Naive thymus-derived CD4-positive, alpha-beta T cell (primary cell): ENCODE measurements at regions not wholly inside any gene's neighbourhood (a gene's known extent, or its start where the extent isn't known, plus 50 kb on each side); places are given as distances from the start of the nearest gene placed in this dataset.

Experiments
- ATAC-seq: fragments of 150-1000 bp; cut with Tn5 transposase; 2 replicates; pipeline ENCODE4 v1.10.0; 2021; ENCODE audit warnings: mild to moderate bottlenecking, moderate library complexity
- CTCF ChIA-PET: fragments of 350-600 bp; sonication (Branson Sonifier 250); formaldehyde crosslinking; loops from one replicate; lab custom pipeline; 2021; ENCODE audit warnings: antibody characterized with exemption; lab: Charles Lee
- POLR2A ChIA-PET: fragments of 350-600 bp; sonication (Branson Sonifier 250); formaldehyde crosslinking; loops from one replicate; lab custom pipeline; 2021; ENCODE audit warnings: antibody characterized with exemption, inconsistent platforms; lab: Charles Lee
- DNase-seq, 9 donors: peaks; one replicate each; pipeline versions ENCODE4 v3.0.0 to v3.0.0-alpha.2; 2020 to 2022; ENCODE audit warnings: mixed read lengths in 1 of 9
- H3K27ac ChIP-seq: one replicate; pipeline ENCODE4 v1.7.0; 2013; ENCODE audit warnings: mild to moderate bottlenecking, low read depth, low read length, moderate library complexity
- H3K27me3 ChIP-seq, 2 donors: one replicate each; pipeline ENCODE4 v1.7.0; 2013; ENCODE audit warnings: low read length in 2 of 2, mild to moderate bottlenecking in 2 of 2, moderate library complexity in 2 of 2; ENCODE audit not compliant: control insufficient read depth in 2 of 2, insufficient read depth in 2 of 2
- H3K36me3 ChIP-seq, 3 experiments: 1 replicate in 2 of 3; 2 replicates in 1 of 3; pipeline ENCODE4 v1.7.0; 2013; ENCODE audit warnings: low read length in 3 of 3, mild to moderate bottlenecking in 3 of 3, moderate library complexity in 1 of 3; ENCODE audit not compliant: insufficient read depth in 3 of 3, control insufficient read depth in 2 of 3
- H3K4me1 ChIP-seq, 2 donors: one replicate each; pipeline ENCODE4 v1.7.0; 2013; ENCODE audit warnings: low read length in 2 of 2, mild to moderate bottlenecking in 2 of 2, moderate library complexity in 1 of 2; ENCODE audit not compliant: control insufficient read depth in 2 of 2, insufficient read depth in 2 of 2
- H3K4me3 ChIP-seq: 2 replicates; pipeline ENCODE4 v1.7.0; 2013; ENCODE audit warnings: mild to moderate bottlenecking, low read length
- H3K9me3 ChIP-seq, 3 experiments: 1 replicate in 2 of 3; 2 replicates in 1 of 3; pipeline ENCODE4 v1.7.0; 2013; ENCODE audit warnings: low read length in 3 of 3; ENCODE audit not compliant: control insufficient read depth in 2 of 3
- H3K27ac Mint-ChIP-seq, 9 donors: one replicate each; pipeline ENCODE4 v1.8.0; 2020 to 2022; ENCODE audit warnings: mixed read lengths in 9 of 9, mild to moderate bottlenecking in 8 of 9, moderate library complexity in 5 of 9, inconsistent platforms in 2 of 9
- H3K27me3 Mint-ChIP-seq, 5 donors: one replicate each; pipeline ENCODE4 v1.8.0; 2021 to 2022; ENCODE audit warnings: mixed read lengths in 5 of 5, mild to moderate bottlenecking in 1 of 5
- H3K36me3 Mint-ChIP-seq, 5 donors: one replicate each; pipeline ENCODE4 v1.8.0; 2020 to 2022; ENCODE audit warnings: mixed read lengths in 5 of 5, mild to moderate bottlenecking in 3 of 5, inconsistent platforms in 1 of 5
- H3K4me1 Mint-ChIP-seq, 7 donors: one replicate each; pipeline ENCODE4 v1.8.0; 2020 to 2022; ENCODE audit warnings: mixed read lengths in 7 of 7, mild to moderate bottlenecking in 3 of 7, inconsistent platforms in 1 of 7
- H3K4me3 Mint-ChIP-seq, 10 donors: one replicate each; pipeline ENCODE4 v1.8.0; 2020 to 2022; ENCODE audit warnings: mild to moderate bottlenecking in 10 of 10, mixed read lengths in 10 of 10, moderate library complexity in 6 of 10, inconsistent platforms in 2 of 10
- H3K9me3 Mint-ChIP-seq, 11 donors: one replicate each; pipeline ENCODE4 v1.8.0; 2020 to 2022; ENCODE audit warnings: mixed read lengths in 11 of 11, mild to moderate bottlenecking in 4 of 11, inconsistent platforms in 1 of 11, moderate library complexity in 1 of 11
- intact Hi-C, 2 donors: fragments of 100-400 bp; cut with micrococcal nuclease; formaldehyde crosslinking; loops; one replicate each; pipeline ENCODE4 v1.15.1; 2023

- H3K36me3 Mint-ChIP-seq, result no peaks in the 10 kb centered on the region
- POLR2A ChIA-PET, result no interaction called here
- H3K27me3 ChIP-seq, result no peaks in the 10 kb centered on the region
Observed at GRCh38 chr3:61446341-61446740, 115.0 kb upstream of the PTPRG start.

GRCh38 chr3:61448378-61448777, 113.0 kb upstream of the PTPRG start:
- H3K4me1 Mint-ChIP-seq, result no peaks in the 10 kb centered on the region
- H3K27ac Mint-ChIP-seq, result no peak overlapping the region
- no peak for DNase-seq

More at GRCh38 chr3:61446341-61446740, 115.0 kb upstream of the PTPRG start:
- no peak overlapping the region for H3K4me3 Mint-ChIP-seq
- no peak overlapping the region for H3K4me3 ChIP-seq
- H3K4me1 ChIP-seq, result no peaks in the 10 kb centered on the region
- peaks cover 5 to 12% (median 7%) of the 10 kb centered on the region in 5 donors for H3K27me3 Mint-ChIP-seq
- ATAC-seq, result no peak
- H3K9me3 ChIP-seq, result no peaks in the 10 kb centered on the region
- peaks cover 0 to 4% (median 0%) of the 10 kb centered on the region in 11 donors for H3K9me3 Mint-ChIP-seq
- H3K4me1 Mint-ChIP-seq, result no peaks in the 10 kb centered on the region
- CTCF ChIA-PET, result no interaction called here
- intact Hi-C loops, result no loop called here
- DNase-seq, result no peak
- H3K36me3 ChIP-seq, result no peaks in the 10 kb centered on the region
- H3K27ac ChIP-seq, result no peak overlapping the region
- no peak overlapping the region for H3K27ac Mint-ChIP-seq

DNA sequence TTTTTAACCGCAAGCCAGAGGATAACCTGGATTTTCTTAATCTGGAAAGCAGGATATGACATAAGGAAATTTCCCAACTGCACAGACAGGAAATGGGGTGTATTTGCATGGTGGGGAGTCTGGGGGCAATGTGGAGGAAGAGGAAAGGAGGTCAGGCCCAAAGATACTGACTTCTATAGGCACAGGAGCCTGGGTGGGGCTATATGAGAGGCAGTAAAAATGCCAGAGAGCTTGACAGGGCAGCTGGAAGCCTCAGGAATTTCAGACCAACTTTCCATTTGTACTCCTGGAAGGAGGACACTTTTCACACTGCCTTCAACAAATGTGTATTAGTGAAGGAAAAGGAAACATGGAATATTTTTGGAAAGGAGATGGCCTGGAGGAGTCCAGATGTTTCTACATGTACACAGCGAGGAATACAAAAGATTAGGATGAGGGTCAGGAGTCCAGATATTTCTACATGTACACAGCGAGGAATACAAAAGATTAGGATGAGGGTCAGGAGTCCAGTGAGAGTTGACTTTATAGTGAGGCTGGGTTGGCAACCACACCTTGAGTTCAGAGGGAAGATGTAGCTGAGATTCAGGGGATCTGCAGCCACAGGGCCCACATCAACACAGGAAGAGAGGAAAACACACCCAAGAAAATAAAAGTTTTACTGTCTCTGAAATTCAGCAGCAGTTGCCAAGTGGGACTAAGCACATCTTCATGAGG, 111.9 kb upstream of the PTPRG start:
- H3K36me3 ChIP-seq, result no peaks in the 10 kb centered on the region
- intact Hi-C loops, result no loop called here
- peaks cover 3 to 9% (median 5%) of the 10 kb centered on the region in 5 donors for H3K27me3 Mint-ChIP-seq
- H3K27ac ChIP-seq, result no peak overlapping the region
- H3K27ac Mint-ChIP-seq, result no peak overlapping the region
- H3K4me3 ChIP-seq, result no peak overlapping the region
- no peaks in the 10 kb centered on the region for H3K27me3 ChIP-seq
- DNase-seq, result no peak
- no peak for ATAC-seq
- H3K9me3 ChIP-seq, result no peaks in the 10 kb centered on the region
- no peaks in the 10 kb centered on the region for H3K4me1 Mint-ChIP-seq
- POLR2A ChIA-PET, result no interaction called here
- CTCF ChIA-PET, result no interaction called here
- H3K36me3 Mint-ChIP-seq, result no peaks in the 10 kb centered on the region
- H3K4me3 Mint-ChIP-seq, result no peak overlapping the region
- H3K9me3 Mint-ChIP-seq, result peaks cover 0 to 4% (median 0%) of the 10 kb centered on the region in 11 donors
- H3K4me1 ChIP-seq, result no peaks in the 10 kb centered on the region

More at GRCh38 chr3:61448378-61448777, 113.0 kb upstream of the PTPRG start:
- peaks cover 0 to 4% (median 0%) of the 10 kb centered on the region in 11 donors for H3K9me3 Mint-ChIP-seq
- no peak for ATAC-seq
- H3K27ac ChIP-seq, result no peak overlapping the region
- no peaks in the 10 kb centered on the region for H3K36me3 Mint-ChIP-seq
- no peak overlapping the region for H3K4me3 ChIP-seq
- H3K4me1 ChIP-seq, result no peaks in the 10 kb centered on the region
- H3K27me3 Mint-ChIP-seq, result peaks cover 3 to 9% (median 5%) of the 10 kb centered on the region in 5 donors
- H3K4me3 Mint-ChIP-seq, result no peak overlapping the region
- POLR2A ChIA-PET, result no interaction called here
- H3K27me3 ChIP-seq, result no peaks in the 10 kb centered on the region
- intact Hi-C loops, result no loop called here
- no peaks in the 10 kb centered on the region for H3K9me3 ChIP-seq
- no peaks in the 10 kb centered on the region for H3K36me3 ChIP-seq
- CTCF ChIA-PET, result no interaction called here

- H3K4me1 Mint-ChIP-seq, result no peaks in the 10 kb centered on the region
- ChIA-PET POLR2A (no interaction called here), CTCF (no interaction called here)
- no peak for ATAC-seq
- intact Hi-C loops, result no loop called here
- H3K27ac ChIP-seq, result no peak overlapping the region
- H3K4me1 ChIP-seq, result no peaks in the 10 kb centered on the region
- H3K27me3 ChIP-seq, result no peaks in the 10 kb centered on the region
- no peak for DNase-seq
- peaks cover 3 to 9% (median 4%) of the 10 kb centered on the region in 5 donors for H3K27me3 Mint-ChIP-seq
- H3K4me3 Mint-ChIP-seq, result no peak overlapping the region
- no peaks in the 10 kb centered on the region for H3K9me3 ChIP-seq
- H3K36me3 Mint-ChIP-seq, result no peaks in the 10 kb centered on the region
- no peak overlapping the region for H3K4me3 ChIP-seq
- H3K27ac Mint-ChIP-seq, result no peak overlapping the region
- peaks cover 0 to 4% (median 0%) of the 10 kb centered on the region in 11 donors for H3K9me3 Mint-ChIP-seq
- no peaks in the 10 kb centered on the region for H3K36me3 ChIP-seq
Observed at GRCh38 chr3:61450866-61451265, 110.5 kb upstream of the PTPRG start.

DNA sequence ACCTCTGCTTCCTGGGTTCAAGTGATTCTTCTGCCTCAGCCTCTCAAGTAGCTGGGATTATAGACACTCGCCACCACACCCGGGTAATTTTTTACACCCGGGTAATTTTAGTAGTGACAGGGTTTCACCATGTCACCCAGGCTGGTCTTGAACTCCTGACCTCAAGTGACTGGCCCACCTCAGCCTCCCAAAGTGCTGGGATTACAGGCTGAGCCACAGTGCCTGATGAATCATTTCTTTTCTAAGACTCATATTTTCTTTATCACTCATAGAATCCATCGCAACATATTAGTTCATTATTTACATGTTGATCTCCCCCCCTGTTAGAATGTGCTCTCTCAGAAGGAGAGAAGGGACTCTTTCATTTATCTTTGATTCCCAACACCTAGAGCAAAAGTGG, 109.5 kb upstream of the PTPRG start:
- Histone ChIP-seq H3K27me3 (no peaks in the 10 kb centered on the region), H3K4me1 (no peaks in the 10 kb centered on the region), H3K27ac (no peak overlapping the region), H3K4me3 (no peak overlapping the region), H3K9me3 (no peaks in the 10 kb centered on the region), H3K36me3 (no peaks in the 10 kb centered on the region)
- Mint-ChIP-seq H3K9me3 (peaks cover 0 to 4% (median 0%) of the 10 kb centered on the region in 11 donors), H3K27ac (no peak overlapping the region), H3K4me3 (no peak overlapping the region), H3K27me3 (peaks cover under 1 to 9% (median 4%) of the 10 kb centered on the region in 5 donors), H3K4me1 (no peaks in the 10 kb centered on the region), H3K36me3 (no peaks in the 10 kb centered on the region)
- intact Hi-C loops, result no loop called here
- ChIA-PET CTCF (no interaction called here), POLR2A (no interaction called here)
- ATAC-seq, result no peak
- DNase-seq, result no peak

GRCh38 chr3:61452535-61453090, 108.8 kb upstream of the PTPRG start:
- CTCF ChIA-PET, result no interaction called here
- no peaks in the 10 kb centered on the region for H3K27me3 ChIP-seq
- Mint-ChIP-seq H3K4me1 (no peaks in the 10 kb centered on the region), H3K27ac (no peak overlapping the region), H3K4me3 (no peak overlapping the region), H3K36me3 (no peaks in the 10 kb centered on the region), H3K27me3 (peaks cover 2 to 9% (median 4%) of the 10 kb centered on the region in 5 donors), H3K9me3 (peaks cover 0 to 4% (median 0%) of the 10 kb centered on the region in 11 donors)
- POLR2A ChIA-PET, result no interaction called here
- intact Hi-C loops, result no loop called here
- H3K9me3 ChIP-seq, result no peaks in the 10 kb centered on the region
- no peak overlapping the region for H3K27ac ChIP-seq
- H3K4me3 ChIP-seq, result no peak overlapping the region
- H3K36me3 ChIP-seq, result no peaks in the 10 kb centered on the region
- ATAC-seq (no peak), DNase-seq (no peak)
- H3K4me1 ChIP-seq, result no peaks in the 10 kb centered on the region
